NT2/D1 (cell line): ENCODE measurements at regions not wholly inside any gene's neighbourhood (a gene's known extent, or its start where the extent isn't known, plus 50 kb on each side); places are given as distances from the start of the nearest gene placed in this dataset.

Experiments
- DNase-seq: peaks from one replicate; pipeline ENCODE4 v3.0.0-alpha.2; 2011; ENCODE audit warnings: low read depth, low spot score
- H3K27me3 ChIP-seq: 2 replicates; pipeline ENCODE4 v1.6.0; 2011; ENCODE audit warnings: mild to moderate bottlenecking; ENCODE audit not compliant: insufficient read length, insufficient read depth
- H3K36me3 ChIP-seq: 2 replicates; pipeline ENCODE4 v1.6.1; 2011; ENCODE audit warnings: mild to moderate bottlenecking, low read length, mixed read lengths; ENCODE audit not compliant: insufficient read depth, insufficient read length
- H3K4me1 ChIP-seq: 2 replicates; pipeline ENCODE4 v1.5.1; 2011; ENCODE audit not compliant: insufficient read depth, insufficient read length
- H3K4me3 ChIP-seq: 2 replicates; pipeline ENCODE4 v1.5.1; 2011; ENCODE audit warnings: low read depth; ENCODE audit not compliant: insufficient read length
- H3K9ac ChIP-seq: 2 replicates; pipeline ENCODE4 v1.6.0; 2011; ENCODE audit warnings: low read depth; ENCODE audit not compliant: insufficient read length
- H3K9me3 ChIP-seq: 2 replicates; pipeline ENCODE4 v1.5.1; 2011; ENCODE audit warnings: mild to moderate bottlenecking, low read length; ENCODE audit not compliant: insufficient read depth
- SUZ12 ChIP-seq: IDR thresholded peaks from 2 replicates; pipeline ENCODE4 v1.6.1; 2011; ENCODE audit not compliant: insufficient read length, insufficient read depth; ENCODE audit errors: extremely low read depth
- YY1 ChIP-seq: IDR thresholded peaks from 2 replicates; pipeline ENCODE4 v1.6.1; 2011; ENCODE audit not compliant: insufficient read length, insufficient read depth
- ZNF274 ChIP-seq: IDR thresholded peaks from 2 replicates; pipeline ENCODE4 v1.6.1; 2011; ENCODE audit warnings: mild to moderate bottlenecking, low read depth, low read length

DNA sequence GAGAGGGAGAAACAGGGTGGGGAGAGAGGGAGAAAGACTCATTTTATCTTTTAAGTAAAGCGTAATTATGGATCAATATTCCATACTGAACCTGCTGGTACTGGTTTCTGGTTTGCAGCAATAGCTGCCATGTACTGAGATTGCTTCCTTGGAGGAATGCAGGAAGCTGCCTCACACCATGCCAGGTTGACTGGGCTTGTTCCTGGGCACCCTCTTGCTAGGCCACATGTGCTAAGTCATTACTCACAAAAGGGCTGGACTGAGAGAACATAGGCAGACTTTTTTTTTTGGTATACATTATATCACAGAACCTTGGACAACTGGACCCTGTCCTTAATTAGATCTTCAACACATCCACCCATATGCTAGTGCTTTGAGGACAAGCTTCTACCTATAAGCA, 193.4 kb downstream of the ZNF621 start:
- Histone ChIP-seq H3K9ac (no peak overlapping the region), H3K9me3 (no peaks in the 10 kb centered on the region), H3K27me3 (no peaks in the 10 kb centered on the region), H3K36me3 (no peaks in the 10 kb centered on the region), H3K4me1 (no peaks in the 10 kb centered on the region), H3K4me3 (no peak overlapping the region)
- DNase-seq = no peak
- TF ChIP-seq SUZ12 = no peak
- TF ChIP-seq ZNF274 = no peak
- TF ChIP-seq YY1 = no peak

DNA sequence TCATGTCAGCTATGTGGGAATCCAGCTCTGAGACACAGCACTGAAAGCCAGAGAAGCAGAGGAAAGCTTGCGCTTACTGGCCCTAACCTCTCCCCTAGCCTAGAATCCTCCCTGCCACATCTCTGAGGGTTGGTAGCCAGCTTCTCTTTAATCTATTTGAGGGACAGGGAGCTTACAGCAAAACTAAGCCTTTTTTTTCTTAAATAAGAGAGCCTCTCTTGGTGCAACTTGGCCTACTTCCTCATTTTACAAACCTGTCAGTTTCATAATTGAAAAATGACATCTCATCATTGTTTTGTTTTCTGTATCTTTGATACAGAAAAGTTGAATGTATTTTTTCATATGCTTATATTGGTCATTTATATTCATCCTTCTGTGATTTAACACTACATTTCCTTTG, 193.9 kb downstream of the ZNF621 start:
- H3K9ac ChIP-seq = no peak overlapping the region
- no peak for TF ChIP-seq ZNF274
- TF ChIP-seq YY1 = no peak
- no peak for TF ChIP-seq SUZ12

DNA sequence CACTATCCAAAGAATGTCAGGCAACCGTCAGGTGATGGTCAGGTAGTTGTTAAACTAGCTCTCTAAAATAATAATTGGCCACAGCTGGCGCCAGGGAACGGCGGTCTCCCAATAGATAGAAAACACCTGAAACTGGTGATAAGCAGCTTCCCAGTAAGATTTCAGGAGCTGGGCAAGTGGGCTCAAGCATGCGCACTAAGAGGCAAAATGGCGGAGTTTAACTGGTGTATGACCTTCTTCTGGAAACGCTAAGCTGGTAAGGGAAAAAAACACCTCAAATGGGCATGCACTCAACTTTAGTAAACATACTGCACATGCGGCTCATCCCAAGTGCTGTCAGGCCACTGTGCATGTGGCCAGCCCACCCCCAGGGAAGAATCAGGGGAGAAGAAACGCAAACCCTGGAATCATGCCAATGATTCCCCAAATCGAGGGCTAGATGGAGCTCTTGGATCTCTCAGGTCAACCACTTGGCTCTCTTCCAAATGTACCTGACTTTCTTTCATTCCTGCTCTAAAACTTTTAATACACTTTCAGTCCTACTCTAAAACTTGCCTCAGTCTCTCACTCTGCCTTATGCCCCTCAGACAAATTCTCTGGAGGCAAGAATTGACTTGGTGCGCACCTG, 195.0 kb downstream of the ZNF621 start:
- Histone ChIP-seq H3K4me3 (no peak overlapping the region), H3K36me3 (no peaks in the 10 kb centered on the region), H3K9me3 (no peaks in the 10 kb centered on the region), H3K27me3 (no peaks in the 10 kb centered on the region), H3K4me1 (no peaks in the 10 kb centered on the region), H3K9ac (no peak overlapping the region)
- TF ChIP-seq ZNF274 (no peak), YY1 (no peak), SUZ12 (no peak)
- DNase-seq = peak; percentile 28

More for the DNA sequence above, 193.9 kb downstream of the ZNF621 start:
- Histone ChIP-seq H3K27me3 (no peaks in the 10 kb centered on the region), H3K9me3 (no peaks in the 10 kb centered on the region), H3K4me1 (no peaks in the 10 kb centered on the region), H3K4me3 (no peak overlapping the region), H3K36me3 (no peaks in the 10 kb centered on the region)
- DNase-seq = no peak

DNA sequence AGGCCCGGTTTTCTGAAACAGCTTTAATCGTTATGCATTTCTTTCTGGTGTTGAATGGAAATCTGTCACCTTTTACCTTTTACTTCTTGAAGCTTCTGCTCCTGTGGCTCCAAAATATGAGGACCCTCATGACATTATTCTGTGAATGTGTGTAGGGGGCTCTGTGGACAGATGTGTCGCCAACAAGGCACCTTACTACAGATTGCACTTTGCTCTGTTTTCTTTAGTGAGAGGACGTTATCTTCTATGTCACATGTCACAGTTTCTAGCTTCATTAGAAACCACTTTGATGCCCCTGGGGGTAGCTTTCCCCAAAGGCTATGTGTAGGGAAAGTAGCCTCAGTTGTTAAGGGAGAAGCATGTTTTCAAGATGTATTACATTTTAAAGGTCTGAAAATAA, 195.6 kb downstream of the ZNF621 start:
- no peaks in the 10 kb centered on the region for H3K9me3 ChIP-seq
- H3K27me3 ChIP-seq = no peaks in the 10 kb centered on the region
- no peak overlapping the region for H3K4me3 ChIP-seq
- H3K4me1 ChIP-seq = no peaks in the 10 kb centered on the region
- no peak for DNase-seq
- no peaks in the 10 kb centered on the region for H3K36me3 ChIP-seq
- TF ChIP-seq ZNF274 (no peak), SUZ12 (no peak), YY1 (no peak)
- H3K9ac ChIP-seq = no peak overlapping the region

DNA sequence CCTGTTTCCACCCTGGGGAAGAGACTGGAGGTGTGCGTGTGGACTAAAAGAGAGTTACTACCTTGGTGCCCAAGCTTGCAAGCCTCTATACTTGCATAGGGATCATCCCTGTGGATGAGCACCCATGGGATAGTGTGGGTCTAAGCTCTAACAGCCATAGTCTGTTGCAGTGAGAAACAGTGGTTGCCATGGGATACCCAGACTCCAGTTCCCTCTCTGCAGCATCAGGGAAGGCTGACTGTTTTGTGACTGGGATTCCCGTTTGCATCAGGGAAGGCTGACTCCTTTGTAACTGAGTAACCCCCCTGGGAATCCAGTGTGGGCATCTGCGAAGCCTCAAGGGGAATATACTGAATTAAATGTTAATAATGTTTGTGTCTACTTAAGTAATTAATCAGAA, 196.1 kb downstream of the ZNF621 start:
- DNase-seq = no peak
- H3K4me1 ChIP-seq = no peaks in the 10 kb centered on the region
- TF ChIP-seq SUZ12 (no peak), YY1 (no peak), ZNF274 (no peak)

DNA sequence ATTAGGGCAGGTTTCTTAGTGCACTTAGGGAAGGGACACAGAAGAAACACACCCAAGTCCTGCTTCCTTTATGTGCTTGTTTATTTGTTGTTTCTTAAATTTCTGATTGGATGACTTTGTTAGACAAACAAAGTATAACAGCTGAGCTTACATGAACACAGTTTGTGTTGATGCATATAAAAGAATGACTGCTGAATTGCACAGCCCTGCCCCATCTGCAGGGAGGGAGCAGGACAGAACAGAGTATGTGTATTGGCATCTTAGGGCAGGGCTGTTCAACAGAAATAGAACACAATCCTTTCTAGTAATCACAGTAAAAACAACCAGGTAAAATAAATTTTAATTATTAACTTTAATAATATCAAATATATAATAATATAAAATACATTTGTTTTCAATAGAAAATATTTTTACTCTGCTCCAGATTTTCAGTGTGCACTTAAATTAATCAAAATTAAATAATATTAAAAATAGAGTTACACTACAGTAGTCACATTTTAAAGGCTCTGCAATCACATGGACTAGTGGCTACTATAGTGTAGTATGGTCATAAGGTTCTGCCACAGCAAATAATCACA, 198.4 kb downstream of the ZNF621 start:
- Histone ChIP-seq H3K9me3 (no peaks in the 10 kb centered on the region), H3K27me3 (no peaks in the 10 kb centered on the region), H3K9ac (no peak overlapping the region), H3K36me3 (no peaks in the 10 kb centered on the region), H3K4me1 (no peaks in the 10 kb centered on the region), H3K4me3 (no peak overlapping the region)
- no peak for TF ChIP-seq SUZ12
- no peak for TF ChIP-seq YY1
- no peak for TF ChIP-seq ZNF274
- no peak for DNase-seq

More for the DNA sequence above, 196.1 kb downstream of the ZNF621 start:
- Histone ChIP-seq H3K36me3 (no peaks in the 10 kb centered on the region), H3K9ac (no peak overlapping the region), H3K27me3 (no peaks in the 10 kb centered on the region), H3K9me3 (no peaks in the 10 kb centered on the region), H3K4me3 (no peak overlapping the region)

DNA sequence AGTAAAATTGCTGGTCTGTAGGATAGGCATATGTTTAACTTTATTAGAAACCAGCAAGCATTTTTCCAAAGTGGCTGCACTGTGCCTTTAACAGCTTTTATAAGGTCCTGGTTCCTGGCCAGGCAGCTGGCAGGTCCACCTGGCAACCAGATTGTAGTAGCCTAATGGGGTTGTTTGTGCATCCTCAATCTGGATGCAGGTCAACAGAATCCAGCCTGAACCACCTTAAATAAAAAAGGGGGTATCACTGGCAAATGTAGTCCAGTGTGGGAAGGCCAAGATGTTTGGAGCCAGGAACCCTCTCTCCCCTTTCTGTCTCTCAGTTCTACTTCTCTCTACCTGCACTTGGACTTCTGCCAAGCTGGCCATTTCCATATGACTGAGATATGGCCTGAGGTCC, 200.3 kb downstream of the ZNF621 start:
- Histone ChIP-seq H3K4me1 (no peaks in the 10 kb centered on the region), H3K9ac (no peak overlapping the region), H3K27me3 (no peaks in the 10 kb centered on the region), H3K9me3 (0 out of 2 replicates have a peak, but pooled peaks cover 5% of the 10 kb centered on the region), H3K36me3 (no peaks in the 10 kb centered on the region), H3K4me3 (no peak overlapping the region)
- DNase-seq = no peak
- no peak for TF ChIP-seq YY1
- no peak for TF ChIP-seq ZNF274
- TF ChIP-seq SUZ12 = no peak
